ENCODE measurements at regions not wholly inside any gene's neighbourhood (a gene's known extent, or its start where the extent isn't known, plus 50 kb on each side); places are given as distances from the start of the nearest gene placed in this dataset.
A peak's percentile ranks its signal among the peaks of the same experiment; 100 is the strongest.
"Not testable (repeated sequence)": the region's sequence is repeated elsewhere in the genome, so short reads cannot be mapped to it uniquely, and the experiment has no call there.

DNA sequence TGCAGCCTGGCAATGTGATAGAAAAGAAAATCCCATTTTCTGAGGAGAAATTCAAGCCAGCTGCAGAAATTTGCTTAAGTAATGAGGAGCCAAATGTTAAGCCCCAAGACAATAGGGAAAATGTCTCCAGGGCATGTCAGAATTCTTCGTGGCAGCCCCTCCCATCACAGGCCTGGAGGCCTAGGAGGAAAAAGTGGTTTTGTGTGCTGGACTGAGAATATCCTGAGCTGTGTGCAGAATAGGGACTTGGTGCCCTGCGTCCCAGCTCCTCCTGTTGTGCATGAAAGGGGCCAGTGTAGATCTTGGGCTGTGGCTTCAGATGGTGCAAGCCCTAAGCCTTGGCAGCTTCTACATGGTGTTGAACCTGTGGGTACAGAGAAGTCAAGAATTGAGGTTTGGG is 948.3 kb downstream of the METTL15 start:
- not testable (repeated sequence) for DNase-seq (ENCODE audit: low read depth)

DNA sequence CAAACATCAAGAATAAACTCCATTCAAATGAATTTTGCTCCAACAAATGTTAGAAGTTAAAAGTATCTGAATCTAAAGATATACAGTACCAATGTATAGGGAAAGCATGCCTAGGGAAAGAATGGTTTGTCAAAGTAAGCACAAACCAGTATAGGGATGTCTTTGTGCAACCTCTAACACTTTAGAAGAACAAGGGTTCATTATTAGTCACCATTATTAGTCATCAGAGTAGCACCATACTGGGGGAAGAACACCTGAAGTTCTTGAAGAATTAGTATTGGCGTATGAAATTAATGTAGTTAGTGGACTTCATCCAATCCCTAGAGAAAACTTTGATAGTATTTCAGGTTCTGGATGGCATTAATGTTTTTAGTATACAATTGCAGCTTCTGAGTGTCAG is 943.7 kb downstream of the METTL15 start:
- peak; percentile 18 for DNase-seq (ENCODE audit: low read depth)

DNA sequence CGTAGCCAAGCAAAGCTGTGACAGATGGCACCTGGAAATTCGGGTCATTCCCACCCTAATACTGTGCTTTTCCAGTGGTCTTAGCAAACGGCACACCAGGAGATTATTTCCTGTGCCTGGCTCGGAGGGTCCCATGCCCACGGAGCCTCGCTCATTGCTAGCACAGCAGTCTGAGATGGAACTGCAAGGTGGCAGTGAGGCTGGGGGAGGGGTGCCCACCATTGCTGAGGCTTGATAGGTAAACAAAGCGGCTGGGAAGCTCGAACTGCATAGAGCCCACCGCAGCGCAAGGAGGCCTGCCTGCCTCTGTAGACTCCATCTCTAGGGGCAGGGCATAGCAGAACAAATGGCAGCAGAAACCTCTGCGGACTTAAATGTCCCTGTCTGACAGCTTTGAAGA is 942.8 kb downstream of the METTL15 start:
- not testable (repeated sequence) for DNase-seq (ENCODE audit: low read depth)

DNA sequence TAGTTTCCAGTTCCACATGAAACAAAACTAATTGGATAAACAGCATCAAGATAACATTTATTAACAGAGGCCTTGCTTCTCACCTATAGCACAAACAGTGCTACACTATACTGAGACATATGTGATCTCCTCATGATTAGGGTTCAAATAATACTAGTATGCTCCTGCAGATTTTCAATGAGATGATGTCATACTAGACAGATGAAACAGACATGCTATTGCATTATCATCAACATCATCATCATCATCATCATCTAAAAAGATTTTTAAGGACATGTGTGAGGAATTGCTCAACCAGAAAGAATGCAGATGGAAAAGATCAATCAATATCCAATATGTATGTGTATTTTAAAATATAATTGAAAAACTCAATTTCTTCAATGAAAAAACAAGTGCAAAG is 932.3 kb downstream of the METTL15 start:
- DNase-seq (ENCODE audit: low read depth), result no peak

DNA sequence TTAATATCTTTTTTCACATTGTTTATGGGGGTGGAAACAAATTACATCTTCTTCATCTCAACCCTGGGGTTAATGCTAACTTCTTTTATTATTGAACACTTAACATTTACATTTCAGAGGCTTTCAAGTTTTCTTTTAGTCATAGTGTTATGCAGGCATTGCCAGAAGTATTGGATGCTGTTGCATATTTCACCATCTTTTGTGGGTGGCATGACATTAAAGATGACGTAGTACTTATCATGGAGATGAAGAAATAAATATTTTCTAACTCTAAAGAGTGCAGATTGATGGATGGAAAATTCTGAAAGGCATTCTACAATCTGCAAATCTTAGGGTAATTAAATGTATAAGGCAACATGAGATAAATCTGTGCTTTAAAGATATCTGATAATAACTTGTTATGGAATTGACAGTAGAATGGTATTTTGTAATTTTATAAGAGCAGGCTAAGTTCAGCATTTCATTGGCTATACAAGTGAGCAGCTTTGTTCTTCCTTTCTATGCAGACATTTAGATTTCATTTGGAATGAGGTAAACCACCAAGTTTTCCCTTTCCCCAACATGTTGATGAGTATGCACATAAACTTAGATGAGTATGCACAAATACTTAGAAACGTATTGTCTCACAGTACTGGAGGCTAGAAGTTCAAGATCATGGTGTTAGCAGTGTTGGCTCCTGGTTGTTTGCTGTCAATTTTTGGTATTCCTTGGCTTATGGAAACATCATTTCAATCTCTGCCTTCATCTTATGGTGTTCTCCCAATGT is 924.4 kb downstream of the METTL15 start:
- DNase-seq (ENCODE audit: low read depth), result no peak

DNA sequence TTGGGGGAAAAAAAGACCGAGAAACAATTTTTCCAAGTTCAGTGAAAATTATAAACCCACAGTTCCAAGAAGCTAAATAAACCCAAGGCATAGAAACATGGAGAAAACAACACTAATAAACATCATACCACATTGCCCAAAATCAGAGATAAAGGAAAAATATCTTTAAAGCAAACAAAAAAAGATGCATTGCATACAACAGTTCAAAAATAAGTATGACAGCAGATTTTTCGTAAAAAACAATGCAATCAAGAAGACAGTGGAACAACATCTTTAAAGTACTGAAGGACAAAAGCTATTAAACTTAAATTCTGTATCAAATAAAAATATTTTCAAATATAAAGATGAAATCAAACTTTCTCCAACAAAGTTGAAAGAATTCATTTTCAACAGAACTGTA is 921.3 kb downstream of the METTL15 start:
- no peak for DNase-seq (ENCODE audit: low read depth)

DNA sequence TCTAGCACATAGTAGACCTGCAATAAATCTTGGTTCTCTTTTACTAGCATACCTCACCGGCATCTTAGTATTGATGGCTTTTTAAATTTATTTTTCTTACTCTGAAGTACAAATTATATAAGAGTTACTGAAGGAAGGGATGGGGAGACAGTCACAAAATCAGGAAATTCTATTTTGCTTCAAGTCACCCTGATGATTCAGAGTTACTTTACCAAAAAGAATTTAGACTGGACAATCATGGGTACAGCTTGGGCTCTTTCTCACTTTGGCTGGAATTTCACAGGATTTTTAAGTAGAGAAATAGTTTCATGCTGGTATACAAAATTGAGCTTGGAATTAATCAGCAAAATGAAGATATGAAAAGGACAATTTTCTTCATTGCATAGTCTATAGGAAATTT is 919.2 kb downstream of the METTL15 start:
- DNase-seq (ENCODE audit: low read depth), result no peak

DNA sequence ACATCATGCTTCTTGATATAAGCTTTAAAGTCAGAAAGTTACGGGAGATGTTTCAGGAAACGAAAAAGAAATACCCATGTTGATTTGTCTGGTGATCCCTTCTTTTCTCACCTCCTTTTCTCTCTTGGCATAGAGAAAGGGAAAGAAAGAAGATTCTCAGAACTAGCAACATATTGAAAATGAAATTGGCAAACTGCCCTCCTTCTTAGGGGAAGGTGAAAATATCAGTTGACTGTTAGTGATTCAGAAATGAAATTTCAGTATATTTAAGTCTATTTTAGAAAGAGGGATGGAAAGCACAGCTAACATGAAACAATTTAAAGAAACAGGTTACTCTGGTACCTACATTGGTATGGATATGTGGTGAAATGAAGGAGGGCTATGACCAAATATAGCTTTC is 918.1 kb downstream of the METTL15 start:
- DNase-seq (ENCODE audit: low read depth), result no peak

DNA sequence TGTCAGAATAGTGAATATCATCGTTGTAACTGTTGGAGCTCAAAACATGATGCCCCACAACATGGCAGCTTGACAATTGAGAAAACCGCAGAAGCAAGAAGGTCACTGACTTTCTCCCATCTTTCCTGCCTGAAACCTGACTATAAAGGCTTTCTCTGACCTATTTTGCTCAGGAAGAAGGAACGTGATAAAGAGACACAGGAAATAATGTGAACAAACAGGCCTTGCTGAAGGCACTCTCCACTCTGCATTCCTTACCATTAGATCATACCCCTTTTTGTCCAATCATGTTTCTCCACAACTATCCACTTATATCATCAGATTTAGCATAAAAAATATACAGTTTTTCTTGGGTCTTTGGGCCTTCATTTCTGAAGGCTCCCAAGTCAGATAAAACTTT is 916.8 kb downstream of the METTL15 start:
- DNase-seq (ENCODE audit: low read depth), result peak; percentile 29

DNA sequence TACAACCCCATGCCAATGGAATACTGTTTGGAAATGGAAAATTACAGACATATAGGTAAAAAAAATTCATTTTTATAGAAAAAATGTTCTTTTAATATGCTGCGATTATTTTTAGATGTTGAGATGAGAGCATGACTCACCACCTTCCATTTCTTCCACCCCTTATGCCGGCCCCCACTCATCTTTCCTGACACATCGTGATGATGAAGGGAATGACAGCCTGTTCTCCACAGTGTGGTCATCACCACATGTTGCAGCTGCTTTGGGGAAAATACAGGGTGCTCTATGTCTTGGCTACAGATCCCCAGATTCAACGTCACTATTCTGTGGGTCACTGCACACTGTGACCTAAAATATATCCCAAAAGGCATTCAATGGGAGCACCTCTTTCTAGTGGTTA is 916.2 kb downstream of the METTL15 start:
- DNase-seq (ENCODE audit: low read depth), result no peak

DNA sequence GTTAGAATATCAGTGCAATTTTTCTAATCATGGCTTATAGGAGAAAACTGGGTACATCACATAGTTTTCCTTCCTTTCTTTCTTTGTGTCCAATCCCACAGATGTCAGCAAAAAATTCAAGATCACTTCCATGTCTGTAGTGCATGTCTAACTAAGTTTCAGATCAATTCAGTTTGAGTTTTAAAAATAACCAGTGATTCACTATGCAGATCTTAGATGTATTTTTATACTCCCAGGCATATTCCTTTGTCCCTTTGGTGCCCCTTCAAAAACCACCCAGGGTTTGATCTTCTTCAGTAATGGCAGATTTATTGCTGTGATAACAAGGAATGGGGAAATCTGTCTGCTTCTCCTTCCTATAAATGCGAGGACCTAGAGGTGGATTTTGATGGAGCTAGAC is 915.6 kb downstream of the METTL15 start:
- DNase-seq (ENCODE audit: low read depth), result no peak

DNA sequence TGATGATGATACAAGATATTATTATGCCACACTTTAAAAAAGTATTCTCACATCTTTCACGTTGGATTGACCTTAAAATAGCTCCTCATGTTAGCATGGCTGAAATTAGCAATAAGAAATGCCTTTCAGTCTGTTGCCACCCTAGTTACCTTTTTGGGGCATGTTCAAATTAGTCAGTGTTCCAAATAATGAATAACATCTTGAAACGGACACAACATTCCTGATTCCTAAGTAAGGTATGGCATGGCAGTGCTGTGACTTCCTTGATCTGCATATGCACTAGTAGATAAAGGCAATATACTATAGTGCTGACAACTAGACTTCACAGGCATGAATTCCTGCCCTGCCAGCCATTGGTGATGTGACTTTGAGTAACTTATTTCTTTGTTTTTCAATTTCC is 914.5 kb downstream of the METTL15 start:
- DNase-seq (ENCODE audit: low read depth), result no peak

DNA sequence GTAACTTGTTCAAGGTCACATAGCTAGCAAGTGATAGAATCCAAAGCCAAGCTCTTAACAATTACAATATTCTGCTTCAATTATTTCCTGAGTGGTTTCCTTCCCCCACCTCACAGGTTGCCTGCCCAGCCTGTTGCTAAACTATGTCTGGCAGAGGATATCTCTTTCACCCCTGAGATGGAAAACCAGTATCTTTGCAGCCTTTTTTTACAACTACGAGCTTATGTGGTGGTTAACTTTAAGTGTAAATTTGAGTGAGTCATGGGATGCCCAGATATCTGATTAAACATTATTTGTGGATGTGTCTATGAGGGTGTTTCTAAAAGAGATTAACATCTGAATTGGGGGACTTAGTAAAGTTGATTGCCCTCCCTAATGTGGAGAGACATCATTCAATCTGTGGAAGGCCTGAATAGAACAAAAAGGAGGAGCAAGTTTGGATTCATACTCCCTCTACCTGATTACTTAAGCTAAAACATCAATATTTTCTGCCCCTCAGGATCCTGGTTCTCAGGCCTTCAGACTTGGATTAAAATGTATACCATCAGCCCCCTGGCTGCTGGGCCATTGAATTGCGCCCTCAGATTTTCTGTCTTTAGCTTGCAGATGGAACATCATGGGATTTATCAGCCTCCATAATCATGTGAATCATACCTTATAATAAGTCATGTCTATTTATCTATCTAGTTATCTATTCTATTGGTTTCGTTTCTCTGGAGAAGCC is 911.9 kb downstream of the METTL15 start:
- DNase-seq (ENCODE audit: low read depth), result peak; percentile 79

DNA sequence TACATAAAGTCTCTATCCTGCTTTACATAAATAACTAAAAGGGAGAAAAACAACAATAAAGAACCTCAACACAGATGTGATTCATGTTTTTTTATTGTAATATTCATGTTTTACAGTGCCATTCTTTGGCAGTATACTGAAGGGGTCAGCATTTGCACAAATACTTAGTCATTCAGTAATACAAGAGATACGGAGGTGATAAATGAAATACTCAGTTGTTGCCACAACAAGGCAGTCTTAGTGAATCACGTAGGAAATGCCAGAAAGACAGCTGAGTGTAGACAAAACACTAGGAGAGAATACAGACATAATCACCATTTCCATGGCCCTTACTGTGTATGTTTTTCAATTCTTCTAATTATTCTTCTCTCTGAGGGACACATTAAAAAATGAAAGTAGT is 910.4 kb downstream of the METTL15 start:
- DNase-seq (ENCODE audit: low read depth), result peak; percentile 97

DNA sequence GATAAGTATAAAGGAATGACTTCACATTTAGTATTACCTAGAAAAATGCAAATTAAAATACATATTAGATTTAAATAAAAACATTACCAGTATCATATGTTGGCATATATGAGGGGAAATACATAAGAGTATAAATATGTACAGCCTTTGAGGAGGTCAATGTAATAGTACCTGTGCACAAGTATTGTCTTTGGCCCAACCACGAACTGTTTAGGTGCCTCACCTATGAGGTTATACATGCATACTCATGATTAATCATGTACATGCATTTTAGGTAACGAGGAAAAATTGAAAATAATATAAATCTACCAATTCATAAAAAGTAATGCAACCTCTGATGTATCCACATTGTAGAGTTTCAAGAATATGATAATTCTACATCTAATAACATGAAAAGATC is 909.8 kb downstream of the METTL15 start:
- DNase-seq (ENCODE audit: low read depth), result no peak

DNA sequence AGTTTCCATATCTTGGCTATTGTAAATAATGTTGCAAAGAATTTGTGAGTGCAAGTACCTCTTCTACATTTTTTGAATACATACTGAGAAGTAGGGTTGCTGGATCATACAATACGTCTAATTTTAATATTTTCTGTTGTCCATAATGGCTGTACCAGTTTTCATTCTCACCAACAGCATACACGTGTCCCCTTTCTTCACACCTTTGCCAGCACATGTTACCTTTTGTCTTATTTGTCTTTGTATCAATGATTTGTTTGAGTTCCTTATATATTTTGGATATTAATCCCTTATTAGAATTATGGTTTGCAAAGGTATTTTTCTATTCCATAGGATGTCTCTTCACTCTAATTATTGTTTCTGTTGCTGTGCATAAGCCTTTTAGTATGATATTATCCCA is 904.3 kb downstream of the METTL15 start:
- DNase-seq (ENCODE audit: low read depth), result no peak

DNA sequence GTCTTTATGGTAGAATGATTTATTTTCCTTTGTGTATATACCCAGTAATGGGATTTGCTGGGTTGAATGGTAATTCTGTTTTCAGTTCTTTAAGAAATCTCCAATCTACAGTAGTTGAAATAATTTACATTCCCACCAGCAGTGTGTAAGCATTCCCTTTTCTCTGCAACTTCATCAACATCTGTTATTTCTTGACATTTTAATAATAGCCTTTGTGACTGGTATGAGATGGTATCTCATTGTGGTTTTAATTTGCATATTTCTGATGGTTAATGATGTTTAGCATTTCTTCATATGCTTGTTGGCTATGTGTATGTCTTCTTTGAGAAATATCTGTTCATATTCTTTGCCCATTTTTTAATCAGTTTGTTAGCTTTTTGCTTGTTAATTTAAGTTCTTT is 901.2 kb downstream of the METTL15 start:
- DNase-seq (ENCODE audit: low read depth), result peak; percentile 70

DNA sequence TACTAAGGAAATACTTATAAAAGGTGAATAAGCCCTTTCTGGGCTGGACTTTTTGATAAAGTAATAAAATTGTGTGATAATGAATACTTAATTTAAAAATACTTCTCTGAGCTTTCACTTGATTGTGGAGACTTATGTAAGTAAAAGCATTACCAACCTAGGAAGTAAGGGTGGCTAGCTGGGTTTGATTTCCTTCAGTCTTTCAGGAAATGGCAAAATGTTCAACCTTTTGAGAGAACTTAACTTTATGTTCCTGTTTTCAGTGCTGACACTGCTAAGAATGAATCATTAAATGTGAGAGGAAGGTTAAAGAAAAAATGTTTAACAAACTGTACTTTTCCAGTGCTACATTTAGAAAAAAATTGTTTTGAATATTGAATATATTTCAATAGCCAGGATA is 900.3 kb downstream of the METTL15 start:
- DNase-seq (ENCODE audit: low read depth), result no peak

DNA sequence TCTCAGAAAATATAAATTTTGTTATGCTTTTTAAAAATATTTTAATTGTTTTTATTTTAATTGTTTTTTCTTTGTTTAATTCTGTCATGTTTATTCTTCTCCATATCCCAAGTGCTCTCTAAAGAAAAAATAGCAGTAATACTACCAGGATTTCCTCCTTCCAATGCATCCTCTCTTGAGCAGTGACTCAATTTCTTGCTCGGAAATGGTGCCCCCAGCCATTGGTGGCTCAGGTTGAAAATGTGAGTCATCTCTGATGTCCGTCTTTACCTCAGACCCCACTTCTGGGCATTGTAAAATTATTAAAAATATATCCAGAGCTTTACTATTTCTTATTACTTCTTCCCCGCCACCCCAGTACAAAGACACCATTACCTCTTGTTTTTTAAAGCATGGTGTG is 898.5 kb downstream of the METTL15 start:
- DNase-seq (ENCODE audit: low read depth), result no peak

DNA sequence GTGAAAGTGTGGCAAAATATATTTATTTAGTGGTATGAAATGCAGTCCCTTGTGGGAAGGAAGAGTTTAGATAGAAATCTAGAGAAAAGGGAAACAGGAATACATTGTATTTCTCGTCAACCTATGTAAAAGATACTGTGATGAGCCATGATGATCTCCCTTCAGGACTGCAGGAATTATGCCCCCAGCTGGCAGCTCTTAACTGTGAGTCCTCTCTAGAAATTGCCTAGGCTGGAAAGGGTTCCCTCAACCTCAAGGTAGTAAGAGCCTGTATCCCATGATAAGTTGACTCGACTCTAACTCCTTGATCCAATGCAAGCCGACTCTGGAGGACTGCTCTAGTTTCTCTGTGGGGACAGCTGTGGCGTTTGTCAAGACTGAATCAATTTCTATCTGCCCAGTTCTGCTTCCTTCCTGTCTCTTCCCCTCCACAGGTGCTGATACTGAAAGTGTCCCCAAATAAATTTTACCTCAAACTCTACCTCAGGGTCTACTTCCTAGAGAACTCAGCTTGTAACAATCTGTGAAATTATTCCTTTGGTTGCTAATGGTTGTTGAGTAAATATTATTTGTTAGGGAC is 897.3 kb downstream of the METTL15 start:
- no peak for DNase-seq (ENCODE audit: low read depth)

DNA sequence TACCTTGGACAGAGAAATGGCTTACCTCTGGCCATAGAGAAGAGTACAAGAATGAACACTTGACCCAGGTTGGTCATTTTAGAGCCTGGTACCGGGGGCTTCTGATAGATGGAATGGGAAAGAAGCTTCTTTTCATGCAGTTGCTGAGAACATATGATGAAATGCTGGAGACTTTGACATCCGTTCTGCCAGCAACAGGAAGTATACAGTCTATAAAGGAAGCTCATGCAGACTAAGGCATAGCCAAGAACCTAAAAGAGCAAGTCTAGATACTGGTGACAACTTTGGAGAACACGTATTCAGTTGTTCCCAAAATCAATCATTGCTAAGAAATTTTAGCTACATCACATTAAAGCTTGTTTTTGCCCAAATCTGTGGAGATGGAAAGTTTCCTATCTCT is 894.6 kb downstream of the METTL15 start:
- no peak for DNase-seq (ENCODE audit: low read depth)

DNA sequence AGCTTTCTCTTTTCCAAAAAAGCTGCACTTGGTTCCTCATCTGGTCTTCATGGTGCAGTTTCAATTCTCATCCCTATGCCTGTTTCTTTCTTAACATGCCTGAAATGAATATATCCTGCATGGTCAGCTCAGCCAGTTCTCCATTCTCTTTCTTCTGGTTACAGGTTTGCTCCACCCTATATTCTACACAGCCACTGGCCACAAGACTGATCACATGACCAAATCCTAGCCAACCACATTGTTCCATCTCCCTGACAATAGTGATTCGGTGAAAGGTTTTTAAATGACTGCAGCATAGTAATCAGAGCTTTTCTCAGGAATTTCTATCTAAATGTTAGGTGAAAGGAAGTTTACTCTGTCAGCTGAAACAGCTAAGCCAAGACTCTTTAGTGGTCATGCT is 891.4 kb downstream of the METTL15 start:
- DNase-seq (ENCODE audit: low read depth), result no peak

DNA sequence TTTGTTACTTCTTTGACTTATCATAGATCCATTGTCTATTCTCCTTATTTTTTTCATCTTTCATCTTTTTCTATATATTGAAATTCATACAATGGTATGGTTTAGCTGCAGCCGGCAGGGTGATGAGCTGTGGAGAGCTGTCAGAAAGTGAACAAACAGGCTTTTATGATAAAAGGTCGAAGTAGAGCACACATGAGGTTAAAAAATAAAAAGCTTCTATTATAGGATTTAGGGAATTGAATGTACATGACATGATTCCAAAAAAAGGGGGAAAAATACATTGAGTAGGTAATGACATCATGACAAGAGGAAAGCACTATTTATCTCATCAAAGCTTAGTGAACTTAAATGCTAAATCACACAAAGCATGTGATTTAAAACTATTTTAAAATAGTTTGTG is 884.8 kb downstream of the METTL15 start:
- no peak for DNase-seq (ENCODE audit: low read depth)
